Choroid plexus epithelial cell (primary cell): ENCODE measurements at regions not wholly inside any gene's neighbourhood (a gene's known extent, or its start where the extent isn't known, plus 50 kb on each side); places are given as distances from the start of the nearest gene placed in this dataset.

Source experiments
- DNase-seq: peaks from one replicate; pipeline ENCODE4 v3.0.0-alpha.2; 2010; ENCODE audit warnings: low read depth
- H3K4me3 ChIP-seq: 2 replicates; pipeline ENCODE4 v1.5.1; 2011; ENCODE audit warnings: low read depth, mild to moderate bottlenecking, control low read depth, low read length, moderate library complexity
- CTCF ChIP-seq: conservative IDR thresholded peaks from 2 replicates; pipeline ENCODE4 v1.5.1; 2011; ENCODE audit warnings: low read depth, mild to moderate bottlenecking, control low read depth, inconsistent platforms, low read length, moderate library complexity

- no peak overlapping the region for H3K4me3 ChIP-seq
- no peak for DNase-seq
- TF ChIP-seq CTCF, result no peak
Measured at GRCh38 chr16:59749662-59750336, 1015.7 kb upstream of the GOT2 start.

DNA sequence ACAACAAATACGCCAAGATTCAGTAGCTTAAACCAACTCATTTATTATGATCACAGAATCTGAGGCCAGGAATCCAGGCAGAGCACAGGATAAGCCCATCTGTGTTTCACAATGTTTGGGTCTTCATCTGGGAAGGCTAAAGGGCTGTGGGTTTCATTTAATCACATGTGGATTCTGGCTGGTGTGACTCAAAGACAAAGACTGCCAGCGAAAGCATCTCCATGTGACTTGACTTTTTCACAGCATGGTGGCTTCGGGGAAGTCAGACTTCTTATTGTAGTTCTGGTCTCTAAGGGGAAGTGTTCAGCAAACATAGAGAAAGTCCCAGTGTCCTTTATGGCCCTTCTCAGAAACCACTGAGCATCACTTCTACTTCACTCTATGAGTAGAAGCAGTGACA, 1014.4 kb upstream of the GOT2 start:
- no peak overlapping the region for H3K4me3 ChIP-seq
- TF ChIP-seq CTCF, result no peak
- peak; percentile 1 for DNase-seq

GRCh38 chr16:59743504-59743903, 1009.4 kb upstream of the GOT2 start:
- TF ChIP-seq CTCF, result no peak
- DNase-seq, result no peak
- H3K4me3 ChIP-seq, result no peak overlapping the region

GRCh38 chr16:59740858-59741257, 1006.7 kb upstream of the GOT2 start:
- DNase-seq, result no peak
- H3K4me3 ChIP-seq, result no peak overlapping the region
- no peak for TF ChIP-seq CTCF

DNA sequence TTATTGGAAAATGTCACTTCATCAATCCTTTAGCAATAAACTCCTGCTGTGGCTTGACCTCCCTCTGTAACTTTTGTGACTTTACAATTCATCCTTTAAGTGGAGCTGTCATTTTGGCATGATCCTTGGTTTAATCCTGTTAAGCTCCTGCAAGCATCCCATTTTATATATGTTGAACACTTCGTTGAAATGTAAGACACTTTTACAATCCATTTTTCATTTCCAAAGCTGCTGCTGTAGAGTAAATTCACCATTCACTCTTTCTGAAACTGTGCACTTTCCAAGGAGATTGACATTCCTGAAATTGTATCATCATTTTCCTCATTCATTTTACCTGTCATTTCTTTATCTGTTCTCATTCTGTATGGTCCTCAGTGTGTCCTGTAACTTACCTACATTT, 1003.2 kb upstream of the GOT2 start:
- no peak for DNase-seq
- H3K4me3 ChIP-seq, result no peak overlapping the region
- no peak for TF ChIP-seq CTCF

- DNase-seq, result no peak
- TF ChIP-seq CTCF, result no peak
- no peak overlapping the region for H3K4me3 ChIP-seq
Measured at GRCh38 chr16:59733321-59733720, 999.2 kb upstream of the GOT2 start.

- no peak for DNase-seq
- TF ChIP-seq CTCF, result no peak
- no peak overlapping the region for H3K4me3 ChIP-seq
Measured at GRCh38 chr16:59729613-59730012, 995.5 kb upstream of the GOT2 start.
